22Rv1 (cell line): ENCODE measurements at regions not wholly inside any gene's neighbourhood (a gene's known extent, or its start where the extent isn't known, plus 50 kb on each side); places are given as distances from the start of the nearest gene placed in this dataset.
"Not testable (repeated sequence)": the region's sequence is repeated elsewhere in the genome, so short reads cannot be mapped to it uniquely, and the experiment has no call there.

ENCODE experiments used
- H3K27ac ChIP-seq: fragments of 450-650 bp; 2 replicates; pipeline ENCODE4 v1.5.1; 2017
- CTCF ChIP-seq: fragments of 450-650 bp; IDR thresholded peaks from 2 replicates; pipeline ENCODE4 v1.5.1; 2017; ENCODE audit warnings: mild to moderate bottlenecking
- ZFX ChIP-seq: fragments of 450-650 bp; IDR thresholded peaks from 2 replicates; pipeline ENCODE4 v1.6.1; 2017; ENCODE audit warnings: antibody characterized with exemption, borderline replicate concordance

DNA sequence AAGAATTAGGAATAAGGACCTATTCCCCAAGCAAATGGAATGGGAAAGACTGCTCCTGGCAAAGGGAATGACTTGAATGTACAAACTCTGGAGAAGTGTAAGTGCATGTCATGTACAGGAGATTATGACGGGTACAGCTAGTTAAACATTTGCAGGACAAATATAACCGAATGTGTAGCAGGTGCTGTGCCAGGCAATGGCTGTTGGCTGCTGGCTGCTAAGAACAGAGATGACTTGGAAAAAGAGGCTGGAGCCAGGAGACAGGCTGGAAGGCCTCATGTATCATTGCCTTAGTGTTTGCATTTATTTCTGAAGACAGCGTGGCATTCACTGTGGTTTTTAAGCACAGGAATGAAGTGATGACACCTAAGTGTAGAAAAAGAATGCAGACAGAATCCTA, 136.8 kb downstream of the TTC8 start:
- TF ChIP-seq ZFX (no peak), CTCF (no peak)
- H3K27ac ChIP-seq, result no peak overlapping the region

DNA sequence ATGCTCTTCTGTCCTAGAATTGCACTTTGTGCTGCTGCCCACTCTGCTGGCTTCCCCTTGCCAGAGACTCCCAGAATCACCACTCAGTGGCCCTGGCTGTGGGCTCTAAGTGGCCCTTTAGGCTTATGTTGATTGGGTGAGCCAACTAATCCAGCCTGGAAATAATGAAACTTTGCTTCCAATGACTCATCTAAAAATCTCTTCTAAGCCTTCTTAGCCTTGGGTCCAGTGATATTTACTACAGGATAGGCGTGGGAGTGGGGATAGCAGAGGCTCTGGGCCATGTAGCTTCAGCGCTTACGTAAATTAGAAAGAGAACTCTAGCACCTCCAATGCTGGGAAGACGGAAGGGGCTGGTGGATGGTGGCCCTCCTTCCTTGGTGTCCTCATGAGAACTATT, 137.9 kb downstream of the TTC8 start:
- TF ChIP-seq ZFX (no peak), CTCF (no peak)
- H3K27ac ChIP-seq, result no peak overlapping the region

GRCh38 chr14:88967299-88967698, 142.8 kb downstream of the TTC8 start:
- H3K27ac ChIP-seq, result no peak overlapping the region
- TF ChIP-seq ZFX (no peak), CTCF (no peak)

DNA sequence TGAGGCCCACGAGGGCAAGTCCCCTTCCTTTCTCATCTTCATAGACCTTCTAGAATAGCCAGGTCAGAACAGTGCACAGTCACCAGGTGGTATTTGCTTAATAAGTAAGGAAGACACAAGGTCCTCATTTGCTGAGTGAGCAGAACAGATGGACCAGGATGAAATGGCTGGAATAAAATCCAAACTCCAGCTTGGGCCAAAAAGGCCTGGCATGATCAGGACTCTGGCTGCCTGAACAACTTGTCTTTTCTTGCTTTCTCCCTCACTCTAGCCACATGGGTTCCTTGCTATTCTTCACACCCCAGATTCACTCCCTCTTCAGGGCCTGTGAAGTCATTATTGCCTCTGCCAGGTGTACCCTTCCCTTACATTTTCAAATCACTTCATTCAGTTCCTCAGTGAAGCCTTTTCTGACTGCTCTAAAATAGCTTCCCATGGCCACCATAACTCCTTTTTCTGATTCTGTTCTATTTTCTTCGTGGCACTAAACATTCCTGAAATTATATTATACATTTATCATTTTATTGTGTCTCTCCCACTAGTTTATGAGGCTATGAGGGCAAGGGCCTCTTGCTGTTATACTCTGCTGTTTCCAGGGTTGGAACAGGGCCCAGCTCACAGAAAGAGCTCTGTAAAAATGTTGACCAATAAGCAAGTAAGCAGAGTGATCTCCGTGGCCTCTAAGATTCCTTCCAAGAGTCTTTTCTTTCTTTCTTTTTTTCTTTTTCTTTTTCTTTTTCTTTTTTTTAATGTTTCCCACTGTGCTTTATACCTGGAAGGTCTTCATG, 150.8 kb downstream of the TTC8 start:
- TF ChIP-seq CTCF, result no peak
- no peak for TF ChIP-seq ZFX
- no peak overlapping the region for H3K27ac ChIP-seq

DNA sequence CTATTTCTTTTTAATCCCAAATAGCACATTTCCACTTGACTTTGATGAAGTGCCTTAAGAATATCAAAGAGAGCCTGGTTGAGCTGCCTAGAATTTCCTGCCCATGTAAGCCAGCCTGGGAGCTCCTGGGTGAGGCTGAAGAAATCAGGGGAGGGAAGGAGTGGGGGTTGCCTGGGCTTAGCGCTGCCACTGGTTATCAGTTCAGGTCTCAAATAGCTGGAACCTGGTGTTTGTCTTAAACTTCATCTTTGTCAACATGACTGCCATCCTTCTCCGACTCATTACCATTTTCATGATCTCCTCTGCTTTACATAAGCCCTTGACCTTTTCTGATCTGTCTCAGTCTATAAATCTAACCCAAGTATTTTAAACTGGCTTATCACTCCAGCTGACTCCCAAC, 151.5 kb downstream of the TTC8 start:
- H3K27ac ChIP-seq, result no peak overlapping the region
- TF ChIP-seq ZFX (no peak), CTCF (no peak)

DNA sequence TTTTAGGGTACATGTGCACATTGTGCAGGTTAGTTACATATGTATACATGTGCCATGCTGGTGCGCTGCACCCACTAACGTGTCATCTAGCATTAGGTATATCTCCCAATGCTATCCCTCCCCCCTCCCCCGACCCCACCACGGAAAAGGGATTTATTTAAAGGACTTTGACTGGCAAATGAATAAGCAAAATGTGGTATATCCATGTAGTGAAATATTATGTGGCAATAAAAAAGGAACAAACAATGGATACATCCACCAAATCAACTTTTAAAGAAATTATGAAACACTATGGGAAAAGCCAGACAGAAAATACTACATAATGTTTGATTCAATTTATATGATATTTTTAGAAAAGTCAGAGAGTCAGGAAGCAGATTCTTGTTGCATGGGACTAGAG, 156.5 kb downstream of the TTC8 start:
- not testable (repeated sequence) for H3K27ac ChIP-seq

DNA sequence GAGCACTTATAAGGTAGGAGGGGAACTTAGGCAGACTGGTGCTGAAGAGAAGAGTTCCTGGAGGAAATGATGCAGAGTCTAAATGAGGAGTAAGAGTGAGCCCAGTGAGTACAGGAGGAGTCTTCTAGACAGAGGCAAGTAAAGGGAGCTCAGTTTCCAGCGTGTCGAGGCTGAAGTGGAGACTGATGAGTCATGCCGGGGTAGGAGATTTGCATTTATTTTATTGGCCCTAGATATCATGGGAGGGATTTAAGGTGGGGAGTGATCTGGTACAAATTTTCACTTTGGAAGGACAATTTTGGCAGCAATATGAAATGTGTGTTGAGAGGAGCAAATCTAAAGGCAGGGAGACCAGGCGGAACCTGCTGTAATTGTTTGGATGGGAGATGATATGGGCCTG, 157.5 kb downstream of the TTC8 start:
- no peak for TF ChIP-seq ZFX
- no peak for TF ChIP-seq CTCF
- no peak overlapping the region for H3K27ac ChIP-seq

DNA sequence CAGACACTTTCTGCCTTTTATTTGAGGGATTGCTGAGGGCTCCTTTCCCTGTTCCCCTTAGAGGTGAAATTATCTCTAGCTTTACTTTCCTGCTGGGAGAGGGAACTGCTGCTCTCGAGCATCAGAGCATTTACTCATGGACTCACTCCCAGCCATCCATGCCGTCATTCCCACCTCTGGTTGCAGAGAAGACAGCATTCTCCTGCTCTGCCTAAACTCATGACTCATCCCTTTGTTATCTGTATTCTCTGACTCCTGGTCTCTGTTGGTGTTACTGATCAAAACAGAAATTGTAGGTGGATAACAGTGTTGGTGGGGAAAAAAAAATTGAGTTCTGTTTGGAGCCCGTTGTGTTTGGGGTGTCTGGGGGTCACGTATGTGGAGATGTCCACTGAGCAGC, 159.3 kb downstream of the TTC8 start:
- TF ChIP-seq ZFX, result no peak
- TF ChIP-seq CTCF, result no peak
- H3K27ac ChIP-seq, result no peak overlapping the region
